ENCODE measurements at regions not wholly inside any gene's neighbourhood (a gene's known extent, or its start where the extent isn't known, plus 50 kb on each side); places are given as distances from the start of the nearest gene placed in this dataset.

- 3% methylated on average over 2 of the region's 2 CpGs; no CpG with 5 or more reads in 1 of the 2 experiments for WGBS, 2 experiments (ENCODE audit: extremely low coverage in 1 of 2, insufficient coverage in 1 of 2, insufficient read length in 1 of 2, insufficient replicate concordance in 2 of 2, low coverage in 1 of 2, low lambda C conversion rate in 2 of 2, missing lambda C conversion rate in 1 of 2)
- Histone ChIP-seq H3K9ac (replicated peaks in 1 of 4; ENCODE audit: extremely low read depth in 1 of 4, low read depth in 3 of 4, low read length in 3 of 4) (no peak overlapping the region), H3K27ac (ENCODE audit: low read depth, low read length) (no peak overlapping the region), H3K4me3 (ENCODE audit: extremely low read depth in 1 of 4, insufficient read depth in 2 of 4, low read depth in 3 of 4, low read length in 4 of 4) (no peak overlapping the region), H3K18ac (ENCODE audit: extremely low read depth, low read length) (no peak overlapping the region), H2BK20ac (ENCODE audit: low read length) (no peak overlapping the region), H3K36me3 (ENCODE audit: control insufficient read depth in 2 of 4, insufficient read depth in 4 of 4, low read length in 3 of 4) (no peaks in the 10 kb centered on the region), H3K23me2 (ENCODE audit: low read depth, low read length) (no peaks in the 10 kb centered on the region), H2BK120ac (replicated peaks; ENCODE audit: low read depth, low read length) (no peak overlapping the region), H2BK12ac (ENCODE audit: low read depth, low read length) (no peak overlapping the region), H4K8ac (ENCODE audit: extremely low read depth, insufficient read depth, low read length) (no peak overlapping the region), H4K5ac (ENCODE audit: insufficient read length, low read depth, low read length) (no peak overlapping the region), H4K20me1 (replicated peaks in 1 of 2; ENCODE audit: control insufficient read depth in 1 of 2, insufficient read depth in 2 of 2, low read length in 2 of 2) (no peaks in the 10 kb centered on the region), H3K23ac (ENCODE audit: insufficient read length) (no peak overlapping the region), H3K4me2 (ENCODE audit: insufficient read depth in 1 of 2, low read depth in 2 of 2, low read length in 2 of 2) (no peak overlapping the region), H3K56ac (replicated peaks; ENCODE audit: insufficient read length, low read depth, low read length) (no peak overlapping the region), H3K9me3 (ENCODE audit: insufficient read depth in 2 of 2, low read depth in 1 of 2, low read length in 1 of 2) (no peaks in the 10 kb centered on the region), H2AK5ac (ENCODE audit: low read depth, low read length) (no peak overlapping the region), H2AFZ (ENCODE audit: low read length) (no peak overlapping the region), H3K79me2 (ENCODE audit: control insufficient read depth in 1 of 2, insufficient read depth in 2 of 2, low read length in 2 of 2) (no peaks in the 10 kb centered on the region), H3K79me1 (ENCODE audit: low read depth, low read length) (no peaks in the 10 kb centered on the region), H3K14ac (ENCODE audit: insufficient read length) (no peak overlapping the region), H2BK5ac (ENCODE audit: low read depth, low read length) (no peak overlapping the region), H3K4ac (replicated peaks; ENCODE audit: insufficient read length, low read depth, low read length) (no peak overlapping the region), H3K27me3 (replicated peaks in 1 of 4; ENCODE audit: control insufficient read depth in 3 of 4, extremely low read depth in 1 of 4, insufficient read depth in 3 of 4, low read length in 3 of 4) (no peaks in the 10 kb centered on the region), H2BK15ac (ENCODE audit: low read length) (no peak overlapping the region), H3K4me1 (replicated peaks in 1 of 4; ENCODE audit: control insufficient read depth in 3 of 4, insufficient read depth in 4 of 4, low read length in 3 of 4) (peaks cover 0 to 4% (median 1%) of the 10 kb centered on the region in 4 experiments; a peak in 1 of 7 replicates), H4K91ac (replicated peaks; ENCODE audit: insufficient read length, low read length) (no peak overlapping the region)
- CTCF ChIA-PET (ENCODE audit: partially characterized antibody), result no interaction called here
- DNase-seq (ENCODE audit: low read depth in 1 of 2, low spot score in 2 of 2), result no peak
- no peak for FAIRE-seq
- POLR2A ChIA-PET (ENCODE audit: partially characterized antibody), result no interaction called here
- TF ChIP-seq POLR2AphosphoS5 (IDR thresholded peaks at IDR 0.05; ENCODE audit: low read depth, low read length) (no peak), EZH2 (IDR thresholded peaks at IDR 0.05; ENCODE audit: low read depth, low read length, severe bottlenecking) (no peak), RXRA (IDR thresholded peaks at IDR 0.05; ENCODE audit: insufficient read depth, low read depth, low read length) (no peak), MAFK (IDR thresholded peaks at IDR 0.05; ENCODE audit: low read depth, low read length) (no peak), RAD21 (IDR thresholded peaks at IDR 0.05 in 1 of 2, conservative IDR thresholded peaks at IDR 0.05 in 1 of 2; ENCODE audit: low read depth in 2 of 2, low read length in 2 of 2) (no peak), BACH1 (IDR thresholded peaks at IDR 0.05; ENCODE audit: low read length) (no peak), TBP (IDR thresholded peaks at IDR 0.05; ENCODE audit: low read depth, low read length) (no peak), SP4 (IDR thresholded peaks at IDR 0.05; ENCODE audit: low read length) (no peak), KDM1A (IDR thresholded peaks at IDR 0.05; ENCODE audit: borderline replicate concordance, low read length) (no peak), HDAC2 (IDR thresholded peaks at IDR 0.05; ENCODE audit: borderline replicate concordance in 1 of 2, low read depth in 2 of 2, low read length in 2 of 2) (no peak), JUN (IDR thresholded peaks at IDR 0.05; ENCODE audit: low read depth, low read length) (no peak), SIRT6 (IDR thresholded peaks at IDR 0.05; ENCODE audit: low read length) (no peak), SP1 (IDR thresholded peaks at IDR 0.05; ENCODE audit: low read depth, low read length) (no peak)
- TF ChIP-seq, protein P1, sequence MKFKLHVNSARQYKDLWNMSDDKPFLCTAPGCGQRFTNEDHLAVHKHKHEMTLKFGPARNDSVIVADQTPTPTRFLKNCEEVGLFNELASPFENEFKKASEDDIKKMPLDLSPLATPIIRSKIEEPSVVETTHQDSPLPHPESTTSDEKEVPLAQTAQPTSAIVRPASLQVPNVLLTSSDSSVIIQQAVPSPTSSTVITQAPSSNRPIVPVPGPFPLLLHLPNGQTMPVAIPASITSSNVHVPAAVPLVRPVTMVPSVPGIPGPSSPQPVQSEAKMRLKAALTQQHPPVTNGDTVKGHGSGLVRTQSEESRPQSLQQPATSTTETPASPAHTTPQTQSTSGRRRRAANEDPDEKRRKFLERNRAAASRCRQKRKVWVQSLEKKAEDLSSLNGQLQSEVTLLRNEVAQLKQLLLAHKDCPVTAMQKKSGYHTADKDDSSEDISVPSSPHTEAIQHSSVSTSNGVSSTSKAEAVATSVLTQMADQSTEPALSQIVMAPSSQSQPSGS (IDR thresholded peaks at IDR 0.05; ENCODE audit: low read length), result no peak
These were observed 67.1 kb upstream of the POU3F3 start for GRCh38 chr2:104786821-104787220.

Measured in H1 (cell line).